A673 (cell line): ENCODE measurements at regions not wholly inside any gene's neighbourhood (a gene's known extent, or its start where the extent isn't known, plus 50 kb on each side); places are given as distances from the start of the nearest gene placed in this dataset.

ENCODE experiments used
- CTCF ChIP-seq: fragments of 300-800, 200-600 bp; sonication (generic); conservative IDR thresholded peaks from 2 replicates; pipeline ENCODE4 v1.5.1; 2017; ENCODE audit warnings: low read depth, mild to moderate bottlenecking, antibody characterized with exemption, low read length, moderate library complexity, mixed read lengths
- EZH2 ChIP-seq: fragments of 200-600 bp; sonication (generic); IDR thresholded peaks from 2 replicates; pipeline ENCODE4 v1.6.1; 2017; ENCODE audit warnings: borderline replicate concordance, low read depth, mild to moderate bottlenecking, mixed read lengths, antibody characterized with exemption, low read length; ENCODE audit not compliant: poor library complexity, severe bottlenecking

- TF ChIP-seq CTCF (no peak), EZH2 (no peak)
Measured at GRCh38 chr3:28905798-28906197, 375.1 kb upstream of the RBMS3 start.
